T-helper 1 cell (primary cell): ENCODE measurements at regions not wholly inside any gene's neighbourhood (a gene's known extent, or its start where the extent isn't known, plus 50 kb on each side); places are given as distances from the start of the nearest gene placed in this dataset.
"Not testable (repeated sequence)": the region's sequence is repeated elsewhere in the genome, so short reads cannot be mapped to it uniquely, and the experiment has no call there.

Experiments
- DNase-seq, 5 donors: peaks; one replicate each; pipeline ENCODE4 v3.0.0-alpha.2; 2012 to 2020

GRCh38 chr4:188738290-188738689, 599.0 kb downstream of the TRIML1 start:
- not testable (repeated sequence) for DNase-seq

GRCh38 chr4:188740172-188740571, 600.9 kb downstream of the TRIML1 start:
- not testable (repeated sequence) for DNase-seq

GRCh38 chr4:188740791-188741190, 601.5 kb downstream of the TRIML1 start:
- DNase-seq = not testable (repeated sequence)

- no peak for DNase-seq
Measured at GRCh38 chr4:188754372-188755002, 615.2 kb downstream of the TRIML1 start.

GRCh38 chr4:188767496-188767895, 628.3 kb downstream of the TRIML1 start:
- DNase-seq = no peak

GRCh38 chr4:188778905-188779304, 639.7 kb downstream of the TRIML1 start:
- DNase-seq = no peak

GRCh38 chr4:188779581-188779980, 640.3 kb downstream of the TRIML1 start:
- DNase-seq = no peak

GRCh38 chr4:188780028-188780427, 640.8 kb downstream of the TRIML1 start:
- DNase-seq = no peak

- DNase-seq = no peak
Measured at GRCh38 chr4:188780686-188781085, 641.4 kb downstream of the TRIML1 start.

- DNase-seq = no peak
Measured at GRCh38 chr4:188781655-188782054, 642.4 kb downstream of the TRIML1 start.

GRCh38 chr4:188783175-188783574, 643.9 kb downstream of the TRIML1 start:
- no peak for DNase-seq

- DNase-seq = no peak
Measured at GRCh38 chr4:188783606-188784160, 644.4 kb downstream of the TRIML1 start.

- DNase-seq = not testable (repeated sequence)
Measured at GRCh38 chr4:188796600-188796999, 657.4 kb downstream of the TRIML1 start.

GRCh38 chr4:188797011-188797410, 657.8 kb downstream of the TRIML1 start:
- DNase-seq = not testable (repeated sequence)

- DNase-seq = no peak
Measured at GRCh38 chr4:188804861-188805260, 665.6 kb downstream of the TRIML1 start.

- DNase-seq = no peak
Measured at GRCh38 chr4:188811121-188811520, 671.9 kb downstream of the TRIML1 start.

GRCh38 chr4:188812644-188813043, 673.4 kb downstream of the TRIML1 start:
- DNase-seq = no peak

GRCh38 chr4:188818300-188818699, 679.1 kb downstream of the TRIML1 start:
- no peak for DNase-seq

GRCh38 chr4:188819233-188819632, 680.0 kb downstream of the TRIML1 start:
- no peak for DNase-seq

GRCh38 chr4:188821500-188821899, 682.3 kb downstream of the TRIML1 start:
- no peak for DNase-seq

GRCh38 chr4:188822698-188823097, 683.5 kb downstream of the TRIML1 start:
- no peak for DNase-seq

- peak in 1 of 5 donors; percentile 0 for DNase-seq
Measured at GRCh38 chr4:188824553-188824952, 685.3 kb downstream of the TRIML1 start.

GRCh38 chr4:188826393-188826792, 687.2 kb downstream of the TRIML1 start:
- no peak for DNase-seq

- DNase-seq = no peak
Measured at GRCh38 chr4:188839704-188840103, 700.5 kb downstream of the TRIML1 start.

- no peak for DNase-seq
Measured at GRCh38 chr4:188841523-188841922, 702.3 kb downstream of the TRIML1 start.
